Osteoblast (primary cell): ENCODE measurements at regions not wholly inside any gene's neighbourhood (a gene's known extent, or its start where the extent isn't known, plus 50 kb on each side); places are given as distances from the start of the nearest gene placed in this dataset.

Experiments used
- DNase-seq: peaks from one replicate; pipeline ENCODE4 v3.0.0; 2011; ENCODE audit warnings: low spot score, mixed read lengths; ENCODE audit not compliant: insufficient read length; ENCODE audit errors: missing footprints
- H2AFZ ChIP-seq: 2 replicates; pipeline ENCODE4 v1.6.0; 2011; ENCODE audit warnings: mild to moderate bottlenecking, low read length
- H3K27ac ChIP-seq: 2 replicates; pipeline ENCODE4 v1.5.1; 2011; ENCODE audit warnings: mild to moderate bottlenecking, low read depth, low read length, moderate library complexity
- H3K27me3 ChIP-seq: 2 replicates; pipeline ENCODE4 v1.6.0; 2012; ENCODE audit warnings: mild to moderate bottlenecking, control low read depth, inconsistent platforms, low read length, moderate library complexity; ENCODE audit not compliant: insufficient read depth
- H3K36me3 ChIP-seq: 2 replicates; pipeline ENCODE4 v1.5.1; 2011; ENCODE audit warnings: mild to moderate bottlenecking, low read length, control low read depth, moderate library complexity; ENCODE audit not compliant: insufficient read depth
- H3K4me1 ChIP-seq: 2 replicates; pipeline ENCODE4 v1.5.1; 2011; ENCODE audit warnings: mild to moderate bottlenecking, low read length, control low read depth, moderate library complexity; ENCODE audit not compliant: insufficient read depth
- H3K4me2 ChIP-seq: 2 replicates; pipeline ENCODE4 v1.6.0; 2011; ENCODE audit warnings: mild to moderate bottlenecking, low read length; ENCODE audit not compliant: insufficient read depth
- H3K4me3 ChIP-seq: fragments of 200-600 bp; sonication (generic); 3 replicates; pipeline ENCODE4 v1.5.1; 2012; ENCODE audit warnings: mild to moderate bottlenecking, low read length, inconsistent platforms; ENCODE audit not compliant: insufficient read depth
- H3K79me2 ChIP-seq: 2 replicates; pipeline ENCODE4 v1.6.0; 2012; ENCODE audit warnings: mild to moderate bottlenecking, low read length, control low read depth, inconsistent platforms; ENCODE audit not compliant: insufficient read depth
- H3K9me3 ChIP-seq: 2 replicates; pipeline ENCODE4 v1.5.1; 2011; ENCODE audit warnings: low read depth, low read length, control low read depth
- H4K20me1 ChIP-seq: 2 replicates; pipeline ENCODE4 v1.6.0; 2012; ENCODE audit warnings: mild to moderate bottlenecking, low read length, control low read depth; ENCODE audit not compliant: insufficient read depth
- TF ChIP-seq, protein P1 (sequence below): IDR thresholded peaks from 2 replicates; pipeline ENCODE4 v1.5.1; 2011; ENCODE audit warnings: mild to moderate bottlenecking, low read depth, low read length, moderate library complexity; ENCODE audit errors: extremely low read depth

DNA sequence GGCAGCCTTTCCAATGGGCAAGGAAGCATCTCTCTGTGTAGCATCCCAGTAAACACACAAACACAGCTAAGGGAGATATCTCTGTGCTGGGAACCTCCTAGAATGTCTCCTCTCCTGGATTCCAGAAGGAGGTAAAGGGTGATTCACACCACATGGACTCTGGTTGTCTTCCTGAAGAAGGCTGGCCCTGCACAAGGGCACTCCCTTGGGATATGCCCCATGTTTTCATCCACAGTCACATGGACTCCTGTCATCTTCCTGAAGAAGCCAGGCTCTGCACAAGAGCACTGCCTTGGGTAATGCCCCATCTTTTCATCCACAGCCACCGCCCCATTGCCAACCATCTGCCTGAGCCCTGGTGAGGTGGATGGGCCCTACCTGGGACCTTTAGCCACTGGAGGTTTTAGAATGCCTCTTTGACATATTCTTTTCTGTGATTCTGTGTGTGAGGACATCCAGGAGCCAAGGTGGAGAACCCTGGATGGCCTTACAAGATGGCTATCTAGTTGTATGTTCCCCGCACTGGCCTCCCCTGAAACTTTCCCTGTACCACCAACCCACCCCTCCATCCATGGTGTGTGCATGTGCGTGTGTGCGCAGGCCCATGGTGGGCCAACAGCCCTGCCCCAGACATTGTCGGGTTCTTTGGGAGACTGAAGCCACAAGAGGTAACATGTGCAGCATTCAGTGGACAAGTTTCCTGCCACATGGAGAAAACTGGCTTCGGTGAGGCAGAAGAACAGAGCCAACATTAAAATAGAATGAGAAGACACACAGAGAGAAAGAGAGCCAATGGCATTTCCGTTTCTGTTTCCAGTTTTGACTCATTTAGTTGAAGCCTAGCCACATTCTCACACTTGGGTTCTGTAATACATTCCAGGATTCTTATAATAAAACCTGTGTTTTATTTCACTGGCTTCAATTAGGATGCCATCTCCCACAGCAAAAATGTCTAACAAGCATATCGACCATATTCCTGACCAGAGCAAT is 110.2 kb upstream of the CST7 start:
- no peak overlapping the region for H3K4me3 ChIP-seq
- H3K27me3 ChIP-seq: peaks cover 9% of the 10 kb centered on the region
- no peaks in the 10 kb centered on the region for H3K79me2 ChIP-seq
- peak; percentile 83 for DNase-seq
- H3K27ac ChIP-seq: no peak overlapping the region
- no peaks in the 10 kb centered on the region for H3K36me3 ChIP-seq
- H3K4me2 ChIP-seq: no peak overlapping the region
- TF ChIP-seq, protein P1, sequence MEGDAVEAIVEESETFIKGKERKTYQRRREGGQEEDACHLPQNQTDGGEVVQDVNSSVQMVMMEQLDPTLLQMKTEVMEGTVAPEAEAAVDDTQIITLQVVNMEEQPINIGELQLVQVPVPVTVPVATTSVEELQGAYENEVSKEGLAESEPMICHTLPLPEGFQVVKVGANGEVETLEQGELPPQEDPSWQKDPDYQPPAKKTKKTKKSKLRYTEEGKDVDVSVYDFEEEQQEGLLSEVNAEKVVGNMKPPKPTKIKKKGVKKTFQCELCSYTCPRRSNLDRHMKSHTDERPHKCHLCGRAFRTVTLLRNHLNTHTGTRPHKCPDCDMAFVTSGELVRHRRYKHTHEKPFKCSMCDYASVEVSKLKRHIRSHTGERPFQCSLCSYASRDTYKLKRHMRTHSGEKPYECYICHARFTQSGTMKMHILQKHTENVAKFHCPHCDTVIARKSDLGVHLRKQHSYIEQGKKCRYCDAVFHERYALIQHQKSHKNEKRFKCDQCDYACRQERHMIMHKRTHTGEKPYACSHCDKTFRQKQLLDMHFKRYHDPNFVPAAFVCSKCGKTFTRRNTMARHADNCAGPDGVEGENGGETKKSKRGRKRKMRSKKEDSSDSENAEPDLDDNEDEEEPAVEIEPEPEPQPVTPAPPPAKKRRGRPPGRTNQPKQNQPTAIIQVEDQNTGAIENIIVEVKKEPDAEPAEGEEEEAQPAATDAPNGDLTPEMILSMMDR: no peak
- H2AFZ ChIP-seq: no peak overlapping the region
- no peaks in the 10 kb centered on the region for H4K20me1 ChIP-seq
- H3K4me1 ChIP-seq: no peaks in the 10 kb centered on the region
- H3K9me3 ChIP-seq: no peaks in the 10 kb centered on the region

DNA sequence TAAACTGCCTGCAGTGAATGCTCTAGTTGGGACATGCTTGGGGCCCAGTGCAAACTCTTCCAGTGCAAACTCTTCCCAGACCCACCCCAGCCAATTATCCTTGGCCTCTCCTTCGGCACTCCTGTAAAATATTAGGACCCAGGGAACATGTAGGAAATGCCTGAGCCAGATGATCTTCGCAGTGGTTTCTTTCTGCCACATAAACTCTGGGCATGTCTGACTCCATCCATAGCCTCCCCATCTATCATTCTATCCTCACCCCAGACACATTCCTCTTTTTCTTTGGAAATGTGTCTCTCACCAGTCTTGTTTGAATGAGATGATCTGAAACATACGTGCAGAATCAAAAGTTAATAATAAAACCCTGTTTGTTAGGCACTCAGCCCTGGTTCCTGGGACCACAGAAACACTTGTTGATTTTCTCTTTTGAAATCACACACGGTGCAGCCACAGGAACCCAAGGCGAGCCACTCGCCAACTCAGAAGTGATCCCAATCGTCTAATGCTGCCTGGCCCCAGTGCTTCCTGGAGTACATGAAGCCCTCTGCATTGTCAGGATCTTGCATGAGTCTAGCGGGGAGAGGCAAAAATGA is 108.9 kb upstream of the CST7 start:
- Histone ChIP-seq H3K4me3 (no peak overlapping the region), H3K27me3 (peaks cover 9% of the 10 kb centered on the region), H2AFZ (no peak overlapping the region), H3K4me2 (no peak overlapping the region), H3K4me1 (no peaks in the 10 kb centered on the region), H4K20me1 (no peaks in the 10 kb centered on the region), H3K27ac (no peak overlapping the region), H3K79me2 (no peaks in the 10 kb centered on the region), H3K36me3 (no peaks in the 10 kb centered on the region), H3K9me3 (no peaks in the 10 kb centered on the region)
- no peak for DNase-seq
- TF ChIP-seq, protein P1: no peak

DNA sequence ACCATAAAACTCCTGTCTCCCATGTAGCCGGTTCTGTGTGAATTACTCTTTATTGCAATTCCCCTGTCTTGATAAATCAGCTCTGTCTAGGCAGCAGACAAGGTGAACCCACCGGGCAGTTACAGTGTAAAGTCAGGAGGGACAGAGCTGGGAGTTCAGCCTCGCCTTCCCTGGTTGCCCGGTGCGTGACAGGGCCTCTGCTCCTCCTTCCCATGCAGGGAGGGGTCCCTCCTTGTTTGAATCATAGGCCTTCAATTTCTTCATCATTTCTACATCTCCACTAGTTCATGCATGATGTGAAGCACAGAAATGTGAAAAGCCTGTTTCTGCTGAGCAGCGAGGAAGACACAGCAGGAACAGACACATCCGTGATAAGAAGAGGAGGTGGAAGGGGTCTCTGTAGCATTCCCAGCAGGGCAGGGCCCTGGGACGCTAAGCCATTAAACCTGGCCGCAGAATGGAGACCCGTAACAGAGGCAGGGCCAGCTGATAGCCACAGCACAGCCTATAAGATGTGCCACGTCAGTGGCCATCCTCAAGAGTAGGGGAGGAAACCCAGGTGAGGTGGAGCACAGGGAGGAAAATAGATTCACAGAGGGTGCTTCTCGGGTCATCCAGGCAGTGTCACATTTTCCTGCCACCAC is 106.7 kb upstream of the CST7 start:
- Histone ChIP-seq H3K27me3 (peaks cover 9% of the 10 kb centered on the region), H3K27ac (no peak overlapping the region), H3K79me2 (no peaks in the 10 kb centered on the region), H4K20me1 (no peaks in the 10 kb centered on the region), H3K36me3 (no peaks in the 10 kb centered on the region), H3K4me1 (no peaks in the 10 kb centered on the region), H3K4me3 (no peak overlapping the region), H2AFZ (no peak overlapping the region), H3K9me3 (no peaks in the 10 kb centered on the region), H3K4me2 (no peak overlapping the region)
- DNase-seq: peak; percentile 3
- TF ChIP-seq, protein P1: no peak
